GM12891 (cell line): ENCODE measurements at regions not wholly inside any gene's neighbourhood (a gene's known extent, or its start where the extent isn't known, plus 50 kb on each side); places are given as distances from the start of the nearest gene placed in this dataset.
"Not testable (repeated sequence)": the region's sequence is repeated elsewhere in the genome, so short reads cannot be mapped to it uniquely, and the experiment has no call there.

Source experiments
- DNase-seq: peaks from one replicate; pipeline ENCODE4 v3.0.0; 2011; ENCODE audit warnings: low spot score; ENCODE audit not compliant: insufficient read length
- FAIRE-seq: peaks from 2 replicates; lab custom pipeline; 2011; peaks lifted over from hg19 to GRCh38; lab: Jason Lieb, UNC
- PAX5 ChIP-seq: IDR thresholded peaks from 2 replicates; pipeline ENCODE4 v1.6.1; 2011; ENCODE audit warnings: low read length, moderate library complexity, mild to moderate bottlenecking; ENCODE audit not compliant: insufficient read depth, severe bottlenecking
- POLR2A ChIP-seq: IDR thresholded peaks from 2 replicates; pipeline ENCODE4 v1.6.1; 2011; ENCODE audit warnings: low read depth, low read length, control low read depth
- POLR2AphosphoS5 ChIP-seq: IDR thresholded peaks from 2 replicates; pipeline ENCODE4 v1.6.1; 2011; ENCODE audit warnings: low read depth, low read length, control low read depth
- POU2F2 ChIP-seq: IDR thresholded peaks from 2 replicates; pipeline ENCODE4 v1.6.1; 2011; ENCODE audit warnings: low read depth, mild to moderate bottlenecking, control low read depth, low read length, moderate library complexity
- SPI1 ChIP-seq: IDR thresholded peaks from 2 replicates; pipeline ENCODE4 v1.6.1; 2011; ENCODE audit warnings: low read depth, low read length, control low read depth
- TAF1 ChIP-seq: IDR thresholded peaks from 2 replicates; pipeline ENCODE4 v1.6.1; 2011; ENCODE audit warnings: low read depth, low read length, control low read depth

DNA sequence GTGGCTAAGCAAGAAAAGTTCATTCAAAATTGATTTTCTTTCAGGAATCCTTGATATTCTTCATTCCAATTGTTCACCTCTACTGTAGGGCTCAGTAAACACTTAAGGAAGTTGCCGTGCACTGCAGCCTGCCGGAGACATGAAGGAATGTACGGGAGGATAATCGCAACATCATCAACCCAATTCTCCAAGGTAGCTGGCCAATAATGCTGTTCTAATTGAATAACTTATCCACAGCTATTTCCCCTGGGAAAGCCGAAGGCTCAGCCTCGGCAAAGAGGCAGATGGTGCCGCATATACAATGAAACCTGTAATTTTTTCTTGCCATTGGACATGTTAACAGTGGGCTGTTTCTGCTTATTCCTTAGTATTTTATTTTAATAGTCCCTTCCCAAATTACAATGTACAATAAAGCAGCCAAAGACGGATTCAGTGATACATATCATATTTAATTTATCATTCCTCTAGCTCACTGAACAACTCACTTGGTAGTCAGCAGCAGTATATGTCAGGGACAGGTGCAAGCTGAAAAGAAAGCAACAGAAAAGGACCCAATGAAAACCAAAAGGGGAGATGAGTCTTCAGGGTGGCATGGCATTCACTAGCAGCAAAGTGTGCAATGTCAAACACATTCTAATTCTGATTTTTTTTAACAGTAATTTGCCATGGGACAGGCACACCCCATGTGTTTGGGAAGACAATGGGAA lies 420.5 kb upstream of the KLF12 start:
- FAIRE-seq (no peak), DNase-seq (no peak)
- TF ChIP-seq POLR2A = no peak

DNA sequence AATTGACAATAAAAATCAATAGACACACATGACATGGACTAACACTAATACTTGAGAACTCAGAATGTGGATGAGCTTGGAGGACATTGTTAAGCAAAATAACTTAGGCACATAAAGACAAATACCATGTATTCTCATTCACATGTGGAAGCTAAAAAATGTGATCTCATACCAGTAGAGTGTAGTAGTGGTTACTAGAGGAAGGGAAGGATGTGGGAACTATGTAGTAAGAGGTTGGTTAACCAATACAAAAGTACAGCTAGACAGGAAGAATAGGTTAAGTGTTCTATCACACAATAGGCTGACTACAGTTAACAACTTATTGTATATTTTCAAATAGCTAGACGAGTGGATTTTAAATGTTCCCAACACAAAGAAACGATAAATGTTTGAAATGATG lies 415.8 kb upstream of the KLF12 start:
- no peak for DNase-seq
- no peak for TF ChIP-seq POLR2A

DNA sequence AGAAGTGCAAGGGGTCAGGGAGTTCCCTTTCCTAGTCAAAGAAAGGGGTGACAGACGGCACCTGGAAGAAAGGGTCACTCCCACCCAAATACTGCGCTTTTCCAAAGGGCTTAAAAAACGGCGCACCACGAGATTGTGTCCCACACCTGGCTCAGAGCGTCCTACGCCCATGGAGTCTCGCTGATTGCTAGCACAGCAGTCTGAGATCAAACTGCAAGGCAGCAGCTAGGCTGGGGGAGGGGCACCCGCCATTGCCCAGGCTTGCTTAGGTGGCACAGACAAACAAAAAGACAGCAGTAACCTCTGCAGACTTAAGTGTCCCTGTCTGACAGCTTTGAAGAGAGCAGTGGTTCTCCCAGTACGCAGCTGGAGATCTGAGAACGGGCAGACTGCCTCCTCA lies 402.4 kb upstream of the KLF12 start:
- DNase-seq, FAIRE-seq: not testable (repeated sequence)

More for the DNA sequence above, 415.8 kb upstream of the KLF12 start:
- FAIRE-seq = no peak

DNA sequence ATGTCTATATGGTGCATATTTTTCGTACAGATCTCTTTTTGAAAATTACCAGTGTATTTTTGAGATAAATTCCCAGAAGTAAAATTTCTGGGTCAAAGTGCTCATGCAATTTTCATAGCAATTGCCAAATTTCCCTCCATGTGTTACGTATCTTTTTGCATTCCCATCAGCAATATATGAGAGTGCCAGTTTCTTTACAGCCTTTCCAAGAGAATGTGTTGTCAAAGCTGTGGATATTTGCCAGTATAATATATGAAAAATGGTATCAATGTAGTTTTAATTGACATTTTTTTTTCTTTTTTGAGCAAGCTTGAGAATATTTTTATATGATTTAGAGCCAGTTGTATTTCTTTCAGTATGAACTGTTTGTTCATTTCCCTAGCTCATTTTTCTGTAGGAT lies 399.0 kb upstream of the KLF12 start:
- FAIRE-seq (no peak), DNase-seq (no peak)
- TF ChIP-seq POLR2A (no peak), POU2F2 (no peak), PAX5 (no peak), TAF1 (no peak), POLR2AphosphoS5 (no peak), SPI1 (no peak)

DNA sequence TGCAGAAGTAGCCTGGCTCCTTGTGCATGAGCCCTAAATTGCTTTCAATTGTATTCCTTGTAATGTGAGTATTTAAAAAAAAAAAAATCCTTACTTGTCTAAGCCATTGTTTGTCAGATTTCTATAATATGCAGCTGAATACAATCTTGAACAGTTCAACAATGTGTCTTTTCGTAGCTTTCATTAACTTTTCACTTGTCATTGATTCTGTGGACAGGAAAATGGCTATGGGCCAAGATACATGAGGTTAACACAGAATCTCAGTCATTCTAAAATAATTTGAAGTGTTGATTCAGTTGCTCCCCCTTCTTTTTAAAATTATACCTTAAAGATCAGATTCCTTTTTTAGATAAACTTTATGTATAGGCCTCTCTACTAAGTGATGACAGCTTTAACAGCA lies 395.8 kb upstream of the KLF12 start:
- TF ChIP-seq POLR2A = no peak
- no peak for TF ChIP-seq SPI1
- TF ChIP-seq POLR2AphosphoS5 = no peak
- TF ChIP-seq PAX5 = no peak
- TF ChIP-seq TAF1 = no peak
- no peak for TF ChIP-seq POU2F2
- FAIRE-seq = no peak
- DNase-seq = no peak

DNA sequence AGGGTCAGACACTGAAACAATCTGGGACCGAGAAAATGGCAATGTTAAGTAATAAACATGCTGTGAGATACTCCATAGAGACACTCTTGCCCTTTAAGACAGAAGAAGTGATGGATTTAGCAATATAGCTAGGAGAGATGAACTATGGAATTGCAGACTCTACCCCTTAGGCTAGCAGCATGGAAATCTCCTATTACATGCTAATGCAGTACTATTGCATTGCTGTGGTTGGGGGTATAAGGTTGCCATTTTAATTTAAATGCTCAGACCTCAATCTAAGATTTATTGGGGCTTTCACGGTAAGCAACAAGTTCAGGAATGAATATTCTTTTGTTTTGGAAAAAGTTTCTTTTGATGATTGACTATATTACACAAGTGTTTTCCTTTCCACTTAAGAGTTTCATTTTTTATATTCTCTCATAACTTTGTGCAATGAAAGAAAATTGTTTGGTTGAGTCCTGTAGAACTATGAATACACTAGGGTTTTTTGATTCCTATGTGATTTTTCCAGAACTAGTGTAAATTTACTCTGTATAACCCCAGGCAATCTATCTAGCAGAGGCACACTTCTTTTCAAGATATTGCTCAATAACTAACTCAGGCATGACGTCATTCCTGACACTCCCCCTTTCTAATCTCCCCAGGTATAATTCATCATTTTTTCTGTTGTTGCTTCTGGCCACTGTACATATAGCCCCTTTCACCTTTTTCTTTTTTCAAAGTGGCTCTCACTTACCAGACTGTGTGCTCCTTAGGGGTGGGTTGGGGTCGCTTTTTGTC lies 394.7 kb upstream of the KLF12 start:
- no peak for TF ChIP-seq POU2F2
- TF ChIP-seq POLR2A = no peak
- TF ChIP-seq TAF1 = no peak
- TF ChIP-seq POLR2AphosphoS5 = no peak
- no peak for TF ChIP-seq PAX5
- TF ChIP-seq SPI1 = no peak
- no peak for DNase-seq
- FAIRE-seq = no peak

DNA sequence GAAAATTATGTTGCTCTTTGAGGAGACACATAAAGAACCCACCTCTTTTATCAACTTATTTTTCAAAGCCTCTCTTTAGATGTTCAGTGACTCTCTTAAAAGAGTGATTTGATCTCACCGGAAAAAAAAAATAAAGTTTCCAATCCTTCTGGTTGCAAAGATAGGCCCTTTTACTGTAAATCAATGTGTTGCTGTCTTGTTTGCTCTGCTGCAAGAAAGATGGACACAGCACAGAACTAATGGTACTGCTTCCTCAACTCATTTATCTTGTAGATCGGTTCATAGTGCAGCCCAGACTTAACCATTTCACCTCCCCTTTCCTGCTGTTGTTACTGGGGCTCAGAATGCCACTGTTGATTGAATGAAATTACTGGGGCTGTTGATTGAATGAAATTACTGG lies 388.9 kb upstream of the KLF12 start:
- TF ChIP-seq PAX5 = no peak
- TF ChIP-seq SPI1 = no peak
- TF ChIP-seq POLR2A = no peak
- no peak for TF ChIP-seq POLR2AphosphoS5
- TF ChIP-seq TAF1 = no peak
- no peak for TF ChIP-seq POU2F2
- FAIRE-seq = no peak

DNA sequence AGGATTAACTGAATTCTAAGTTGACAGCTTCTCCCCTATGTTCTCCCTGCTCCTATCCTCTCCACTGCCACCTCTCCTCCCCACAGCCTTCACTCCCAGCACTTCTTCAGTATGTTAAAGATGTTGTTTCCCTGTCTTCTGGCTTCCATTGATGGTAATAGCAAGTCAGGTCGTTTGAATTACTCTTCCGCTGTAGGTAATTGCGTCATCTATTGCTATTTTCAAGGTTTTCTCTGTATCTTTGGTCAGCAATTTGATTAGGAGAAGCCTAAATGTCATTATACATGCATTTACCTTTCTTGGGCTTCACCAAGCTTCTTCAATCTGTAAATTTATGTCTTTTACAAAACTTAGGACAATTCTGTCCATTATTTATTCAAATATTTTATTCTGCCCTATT lies 377.3 kb upstream of the KLF12 start:
- no peak for DNase-seq
- no peak for FAIRE-seq
- TF ChIP-seq TAF1 (no peak), PAX5 (no peak), POLR2A (no peak), POLR2AphosphoS5 (no peak), POU2F2 (no peak), SPI1 (no peak)

More for the DNA sequence above, 388.9 kb upstream of the KLF12 start:
- DNase-seq = no peak

DNA sequence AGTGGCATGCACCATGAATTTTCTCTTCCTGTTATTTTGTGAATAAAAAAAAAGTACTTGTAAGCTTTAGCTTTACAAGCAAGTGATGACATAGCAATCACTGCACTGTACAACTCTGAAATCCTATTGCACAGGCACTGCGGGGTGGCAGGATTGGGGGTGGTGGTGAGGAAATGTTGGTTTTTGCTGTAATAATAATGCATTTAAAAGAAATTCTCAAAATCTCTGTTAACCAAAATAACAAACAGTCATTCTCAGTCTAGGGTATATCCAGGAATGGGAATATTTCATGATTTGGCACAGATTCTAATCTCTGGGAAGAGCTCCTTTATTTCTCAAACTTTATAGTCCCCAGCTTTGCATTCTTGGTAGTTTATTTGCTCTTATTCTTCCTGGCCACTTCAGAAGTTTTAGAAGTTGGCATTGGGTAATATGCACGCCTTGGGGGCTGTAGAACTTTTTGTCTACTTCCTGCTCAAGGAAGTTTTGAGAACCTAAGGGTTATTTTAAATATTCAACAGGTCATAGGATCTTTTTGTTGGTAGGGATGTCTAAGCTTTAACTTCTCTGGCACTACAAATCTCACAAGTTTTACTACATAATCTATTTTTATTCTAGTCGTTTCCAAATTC lies 353.0 kb upstream of the KLF12 start:
- no peak for TF ChIP-seq POU2F2
- no peak for TF ChIP-seq SPI1
- TF ChIP-seq TAF1 = no peak
- FAIRE-seq (no peak), DNase-seq (no peak)

DNA sequence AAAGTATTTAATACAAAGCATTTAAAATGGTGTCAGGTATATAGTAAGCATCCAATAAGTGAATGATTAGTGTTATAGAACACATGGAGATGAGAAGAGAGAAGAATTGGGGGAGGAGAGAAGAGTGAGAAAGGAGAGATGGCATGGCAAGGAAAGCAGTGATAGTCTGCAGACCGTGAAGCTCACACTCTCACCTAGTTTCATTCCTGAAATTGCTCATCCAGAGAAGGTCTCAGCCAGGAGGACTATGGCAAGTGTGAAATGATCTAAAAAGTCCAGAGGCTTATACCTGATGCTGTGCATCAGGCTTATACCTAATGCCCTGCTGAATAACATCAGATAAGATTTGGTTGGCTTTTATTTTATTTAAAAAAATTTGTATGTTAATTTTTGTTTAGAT lies 351.6 kb upstream of the KLF12 start:
- no peak for TF ChIP-seq POLR2AphosphoS5
- TF ChIP-seq POU2F2 = no peak
- no peak for TF ChIP-seq PAX5
- TF ChIP-seq SPI1 = no peak
- no peak for TF ChIP-seq TAF1
- TF ChIP-seq POLR2A = no peak
- DNase-seq = no peak
- no peak for FAIRE-seq

DNA sequence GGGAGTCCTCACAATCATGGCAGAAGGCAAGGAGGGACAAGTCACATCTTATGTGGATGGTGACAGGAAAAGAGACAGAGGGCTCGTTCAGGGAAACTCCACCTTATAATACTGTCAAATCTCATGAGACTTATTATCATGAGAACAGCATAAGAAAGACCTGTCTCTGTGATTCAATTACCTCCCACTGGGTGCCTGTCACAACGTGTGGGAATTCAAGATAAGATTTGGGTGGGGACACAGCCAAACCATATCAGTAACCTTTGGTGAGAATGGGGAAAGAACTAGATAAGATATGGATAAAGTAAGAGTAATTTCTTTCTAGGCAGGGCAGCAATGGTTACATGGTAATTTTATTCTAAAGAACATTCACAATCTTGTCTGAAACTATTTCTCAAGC lies 344.9 kb upstream of the KLF12 start:
- no peak for TF ChIP-seq POLR2AphosphoS5
- TF ChIP-seq POU2F2 = no peak
- no peak for TF ChIP-seq TAF1
- no peak for TF ChIP-seq PAX5
- no peak for DNase-seq
- FAIRE-seq = no peak
